ENCODE measurements at regions not wholly inside any gene's neighbourhood (a gene's known extent, or its start where the extent isn't known, plus 50 kb on each side); places are given as distances from the start of the nearest gene placed in this dataset.
A peak's percentile ranks its signal among the peaks of the same experiment; 100 is the strongest.

DNA sequence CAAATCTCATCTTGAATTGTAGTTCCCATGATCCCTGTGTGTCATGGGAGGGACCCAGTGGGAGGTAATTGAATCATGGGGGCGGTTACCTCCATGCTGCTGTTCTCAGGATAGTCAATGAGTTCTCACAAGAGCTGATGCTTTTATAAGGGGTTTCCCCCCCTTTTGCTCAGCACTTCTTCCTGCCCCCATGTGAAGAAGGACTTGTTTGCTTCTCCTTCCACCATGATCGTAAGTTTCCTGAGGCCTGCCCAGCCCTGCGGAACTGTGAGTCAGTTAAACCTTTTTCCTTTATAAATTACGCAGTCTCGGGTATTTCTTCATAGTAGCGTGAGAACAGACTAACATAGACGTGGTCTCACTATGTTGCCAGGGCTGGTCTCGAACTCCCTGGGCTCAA, 56.1 kb upstream of the EIF5 start (continued):
- TF ChIP-seq IRF2 (CRISPR knock-in tag; IDR thresholded peaks at IDR 0.05; ENCODE audit: borderline replicate concordance, low read depth) (no peak), RELA (CRISPR knock-in tag; IDR thresholded peaks at IDR 0.05; ENCODE audit: borderline replicate concordance) (no peak), NR2C2 (CRISPR knock-in tag; IDR thresholded peaks at IDR 0.05) (no peak), ESRRA (CRISPR knock-in tag; IDR thresholded peaks at IDR 0.05; ENCODE audit: borderline replicate concordance) (no peak), ZBTB21 (CRISPR knock-in tag; IDR thresholded peaks at IDR 0.05; ENCODE audit: borderline replicate concordance) (no peak), ZNF671 (CRISPR knock-in tag; IDR thresholded peaks at IDR 0.05) (no peak), OVOL2 (CRISPR knock-in tag; IDR thresholded peaks at IDR 0.05; ENCODE audit: borderline replicate concordance) (no peak), NFATC4 (CRISPR knock-in tag; IDR thresholded peaks at IDR 0.05) (no peak)
- TF ChIP-seq, protein P1, sequence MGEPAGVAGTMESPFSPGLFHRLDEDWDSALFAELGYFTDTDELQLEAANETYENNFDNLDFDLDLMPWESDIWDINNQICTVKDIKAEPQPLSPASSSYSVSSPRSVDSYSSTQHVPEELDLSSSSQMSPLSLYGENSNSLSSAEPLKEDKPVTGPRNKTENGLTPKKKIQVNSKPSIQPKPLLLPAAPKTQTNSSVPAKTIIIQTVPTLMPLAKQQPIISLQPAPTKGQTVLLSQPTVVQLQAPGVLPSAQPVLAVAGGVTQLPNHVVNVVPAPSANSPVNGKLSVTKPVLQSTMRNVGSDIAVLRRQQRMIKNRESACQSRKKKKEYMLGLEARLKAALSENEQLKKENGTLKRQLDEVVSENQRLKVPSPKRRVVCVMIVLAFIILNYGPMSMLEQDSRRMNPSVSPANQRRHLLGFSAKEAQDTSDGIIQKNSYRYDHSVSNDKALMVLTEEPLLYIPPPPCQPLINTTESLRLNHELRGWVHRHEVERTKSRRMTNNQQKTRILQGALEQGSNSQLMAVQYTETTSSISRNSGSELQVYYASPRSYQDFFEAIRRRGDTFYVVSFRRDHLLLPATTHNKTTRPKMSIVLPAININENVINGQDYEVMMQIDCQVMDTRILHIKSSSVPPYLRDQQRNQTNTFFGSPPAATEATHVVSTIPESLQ (CRISPR knock-in tag; IDR thresholded peaks at IDR 0.05) = no peak
- TF ChIP-seq, protein P2, sequence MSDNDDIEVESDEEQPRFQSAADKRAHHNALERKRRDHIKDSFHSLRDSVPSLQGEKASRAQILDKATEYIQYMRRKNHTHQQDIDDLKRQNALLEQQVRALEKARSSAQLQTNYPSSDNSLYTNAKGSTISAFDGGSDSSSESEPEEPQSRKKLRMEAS (CRISPR knock-in tag; IDR thresholded peaks at IDR 0.05) = no peak
- TF ChIP-seq, protein P3, sequence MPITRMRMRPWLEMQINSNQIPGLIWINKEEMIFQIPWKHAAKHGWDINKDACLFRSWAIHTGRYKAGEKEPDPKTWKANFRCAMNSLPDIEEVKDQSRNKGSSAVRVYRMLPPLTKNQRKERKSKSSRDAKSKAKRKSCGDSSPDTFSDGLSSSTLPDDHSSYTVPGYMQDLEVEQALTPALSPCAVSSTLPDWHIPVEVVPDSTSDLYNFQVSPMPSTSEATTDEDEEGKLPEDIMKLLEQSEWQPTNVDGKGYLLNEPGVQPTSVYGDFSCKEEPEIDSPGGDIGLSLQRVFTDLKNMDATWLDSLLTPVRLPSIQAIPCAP (CRISPR knock-in tag; IDR thresholded peaks at IDR 0.05) = no peak
- TF ChIP-seq, protein P4, sequence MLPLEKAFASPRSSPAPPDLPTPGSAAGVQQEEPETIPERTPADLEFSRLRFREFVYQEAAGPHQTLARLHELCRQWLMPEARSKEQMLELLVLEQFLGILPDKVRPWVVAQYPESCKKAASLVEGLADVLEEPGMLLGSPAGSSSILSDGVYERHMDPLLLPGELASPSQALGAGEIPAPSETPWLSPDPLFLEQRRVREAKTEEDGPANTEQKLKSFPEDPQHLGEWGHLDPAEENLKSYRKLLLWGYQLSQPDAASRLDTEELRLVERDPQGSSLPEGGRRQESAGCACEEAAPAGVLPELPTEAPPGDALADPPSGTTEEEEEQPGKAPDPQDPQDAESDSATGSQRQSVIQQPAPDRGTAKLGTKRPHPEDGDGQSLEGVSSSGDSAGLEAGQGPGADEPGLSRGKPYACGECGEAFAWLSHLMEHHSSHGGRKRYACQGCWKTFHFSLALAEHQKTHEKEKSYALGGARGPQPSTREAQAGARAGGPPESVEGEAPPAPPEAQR (CRISPR knock-in tag; IDR thresholded peaks at IDR 0.05) = no peak

DNA sequence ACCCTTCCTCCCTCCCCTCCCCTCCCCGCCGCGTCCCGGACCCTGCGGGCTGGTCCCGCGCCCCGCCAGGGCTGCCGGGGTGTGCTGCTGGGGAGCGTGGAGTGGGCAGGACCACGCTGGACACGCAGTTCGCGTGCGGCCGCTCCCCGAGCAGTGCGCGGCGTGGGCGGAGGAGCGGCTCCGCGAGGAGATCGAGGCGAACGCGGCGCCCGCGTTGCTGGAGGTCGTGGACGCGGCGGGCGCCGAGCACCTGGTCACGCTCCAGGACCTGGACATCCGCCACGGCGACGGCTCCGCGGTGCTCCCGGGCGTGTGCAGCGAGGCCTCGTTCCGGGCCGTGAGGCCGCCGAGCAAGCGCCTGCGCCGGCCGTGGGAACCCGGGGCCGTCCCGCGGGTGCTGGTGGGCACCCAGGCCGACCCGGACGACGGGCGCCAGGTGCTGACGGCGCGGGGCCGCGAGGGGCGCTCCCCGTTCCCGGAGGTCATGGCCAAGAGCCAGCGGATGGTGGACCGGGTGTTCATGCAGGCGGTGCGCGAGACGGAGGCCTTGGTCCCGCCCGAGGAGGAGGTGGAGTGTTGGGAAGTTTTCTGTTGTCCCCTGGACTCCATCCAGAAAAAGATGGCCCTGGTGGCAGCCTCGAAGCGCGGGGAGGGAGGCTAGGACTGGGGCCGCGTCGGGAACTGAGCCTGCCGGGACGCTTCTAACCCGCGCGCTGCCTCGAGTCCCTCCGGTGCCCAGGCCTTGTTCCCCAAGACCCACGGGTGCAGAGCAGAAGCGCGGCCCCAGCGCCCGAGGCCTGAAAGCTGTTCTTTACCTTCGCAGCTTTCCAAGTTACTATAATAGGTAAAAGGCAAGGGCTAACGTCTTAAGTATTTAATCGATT, 54.7 kb upstream of the EIF5 start:
- Mint-ChIP-seq H3K27me3 (ENCODE audit: low read depth) (peaks cover 74% of the 10 kb centered on the region), H3K4me1 (peaks cover 39% of the 10 kb centered on the region)
- CTCF ChIA-PET = interaction anchor here (1.0 to 3.8 kb wide), 5 partner anchors 13 to 175 kb away, joined by 4 to 17 read pairs (median 6); no protein-coding TSS in a partner anchor
- TF ChIP-seq ZNF263 (CRISPR knock-in tag; IDR thresholded peaks at IDR 0.05; ENCODE audit: low read depth) (peak; percentile 50; the same call in 1 of the 2 replicates), ESRRA (CRISPR knock-in tag; IDR thresholded peaks at IDR 0.05; ENCODE audit: borderline replicate concordance) (0 out of 2 replicates have a peak, but pooled peaks have one; percentile 57), FOXP1 (CRISPR knock-in tag; IDR thresholded peaks at IDR 0.05; ENCODE audit: borderline replicate concordance) (peak; percentile 26; the same call in 1 of the 2 replicates), HMGA2 (CRISPR knock-in tag; IDR thresholded peaks at IDR 0.05) (no peak)
- TF ChIP-seq, protein P5, sequence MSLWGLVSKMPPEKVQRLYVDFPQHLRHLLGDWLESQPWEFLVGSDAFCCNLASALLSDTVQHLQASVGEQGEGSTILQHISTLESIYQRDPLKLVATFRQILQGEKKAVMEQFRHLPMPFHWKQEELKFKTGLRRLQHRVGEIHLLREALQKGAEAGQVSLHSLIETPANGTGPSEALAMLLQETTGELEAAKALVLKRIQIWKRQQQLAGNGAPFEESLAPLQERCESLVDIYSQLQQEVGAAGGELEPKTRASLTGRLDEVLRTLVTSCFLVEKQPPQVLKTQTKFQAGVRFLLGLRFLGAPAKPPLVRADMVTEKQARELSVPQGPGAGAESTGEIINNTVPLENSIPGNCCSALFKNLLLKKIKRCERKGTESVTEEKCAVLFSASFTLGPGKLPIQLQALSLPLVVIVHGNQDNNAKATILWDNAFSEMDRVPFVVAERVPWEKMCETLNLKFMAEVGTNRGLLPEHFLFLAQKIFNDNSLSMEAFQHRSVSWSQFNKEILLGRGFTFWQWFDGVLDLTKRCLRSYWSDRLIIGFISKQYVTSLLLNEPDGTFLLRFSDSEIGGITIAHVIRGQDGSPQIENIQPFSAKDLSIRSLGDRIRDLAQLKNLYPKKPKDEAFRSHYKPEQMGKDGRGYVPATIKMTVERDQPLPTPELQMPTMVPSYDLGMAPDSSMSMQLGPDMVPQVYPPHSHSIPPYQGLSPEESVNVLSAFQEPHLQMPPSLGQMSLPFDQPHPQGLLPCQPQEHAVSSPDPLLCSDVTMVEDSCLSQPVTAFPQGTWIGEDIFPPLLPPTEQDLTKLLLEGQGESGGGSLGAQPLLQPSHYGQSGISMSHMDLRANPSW (CRISPR knock-in tag; conservative IDR thresholded peaks at IDR 0.05; ENCODE audit: low read depth) = no peak
- TF ChIP-seq, protein P6, sequence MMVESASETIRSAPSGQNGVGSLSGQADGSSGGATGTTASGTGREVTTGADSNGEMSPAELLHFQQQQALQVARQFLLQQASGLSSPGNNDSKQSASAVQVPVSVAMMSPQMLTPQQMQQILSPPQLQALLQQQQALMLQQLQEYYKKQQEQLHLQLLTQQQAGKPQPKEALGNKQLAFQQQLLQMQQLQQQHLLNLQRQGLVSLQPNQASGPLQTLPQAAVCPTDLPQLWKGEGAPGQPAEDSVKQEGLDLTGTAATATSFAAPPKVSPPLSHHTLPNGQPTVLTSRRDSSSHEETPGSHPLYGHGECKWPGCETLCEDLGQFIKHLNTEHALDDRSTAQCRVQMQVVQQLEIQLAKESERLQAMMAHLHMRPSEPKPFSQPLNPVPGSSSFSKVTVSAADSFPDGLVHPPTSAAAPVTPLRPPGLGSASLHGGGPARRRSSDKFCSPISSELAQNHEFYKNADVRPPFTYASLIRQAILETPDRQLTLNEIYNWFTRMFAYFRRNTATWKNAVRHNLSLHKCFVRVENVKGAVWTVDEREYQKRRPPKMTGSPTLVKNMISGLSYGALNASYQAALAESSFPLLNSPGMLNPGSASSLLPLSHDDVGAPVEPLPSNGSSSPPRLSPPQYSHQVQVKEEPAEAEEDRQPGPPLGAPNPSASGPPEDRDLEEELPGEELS (CRISPR knock-in tag; IDR thresholded peaks at IDR 0.05) = 0 out of 2 replicates have a peak, but pooled peaks have one; percentile 41
- TF ChIP-seq, protein P2 (CRISPR knock-in tag; IDR thresholded peaks at IDR 0.05) = peak; percentile 60; the same call in 1 of the 2 replicates
- TF ChIP-seq, protein P7, sequence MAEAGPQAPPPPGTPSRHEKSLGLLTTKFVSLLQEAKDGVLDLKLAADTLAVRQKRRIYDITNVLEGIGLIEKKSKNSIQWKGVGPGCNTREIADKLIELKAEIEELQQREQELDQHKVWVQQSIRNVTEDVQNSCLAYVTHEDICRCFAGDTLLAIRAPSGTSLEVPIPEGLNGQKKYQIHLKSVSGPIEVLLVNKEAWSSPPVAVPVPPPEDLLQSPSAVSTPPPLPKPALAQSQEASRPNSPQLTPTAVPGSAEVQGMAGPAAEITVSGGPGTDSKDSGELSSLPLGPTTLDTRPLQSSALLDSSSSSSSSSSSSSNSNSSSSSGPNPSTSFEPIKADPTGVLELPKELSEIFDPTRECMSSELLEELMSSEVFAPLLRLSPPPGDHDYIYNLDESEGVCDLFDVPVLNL (CRISPR knock-in tag; IDR thresholded peaks at IDR 0.05; ENCODE audit: borderline replicate concordance, low read depth) = no peak
- TF ChIP-seq, protein P8, sequence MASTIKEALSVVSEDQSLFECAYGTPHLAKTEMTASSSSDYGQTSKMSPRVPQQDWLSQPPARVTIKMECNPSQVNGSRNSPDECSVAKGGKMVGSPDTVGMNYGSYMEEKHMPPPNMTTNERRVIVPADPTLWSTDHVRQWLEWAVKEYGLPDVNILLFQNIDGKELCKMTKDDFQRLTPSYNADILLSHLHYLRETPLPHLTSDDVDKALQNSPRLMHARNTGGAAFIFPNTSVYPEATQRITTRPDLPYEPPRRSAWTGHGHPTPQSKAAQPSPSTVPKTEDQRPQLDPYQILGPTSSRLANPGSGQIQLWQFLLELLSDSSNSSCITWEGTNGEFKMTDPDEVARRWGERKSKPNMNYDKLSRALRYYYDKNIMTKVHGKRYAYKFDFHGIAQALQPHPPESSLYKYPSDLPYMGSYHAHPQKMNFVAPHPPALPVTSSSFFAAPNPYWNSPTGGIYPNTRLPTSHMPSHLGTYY (CRISPR knock-in tag; IDR thresholded peaks at IDR 0.05) = no peak
- TF ChIP-seq, protein P9, sequence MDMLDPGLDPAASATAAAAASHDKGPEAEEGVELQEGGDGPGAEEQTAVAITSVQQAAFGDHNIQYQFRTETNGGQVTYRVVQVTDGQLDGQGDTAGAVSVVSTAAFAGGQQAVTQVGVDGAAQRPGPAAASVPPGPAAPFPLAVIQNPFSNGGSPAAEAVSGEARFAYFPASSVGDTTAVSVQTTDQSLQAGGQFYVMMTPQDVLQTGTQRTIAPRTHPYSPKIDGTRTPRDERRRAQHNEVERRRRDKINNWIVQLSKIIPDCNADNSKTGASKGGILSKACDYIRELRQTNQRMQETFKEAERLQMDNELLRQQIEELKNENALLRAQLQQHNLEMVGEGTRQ (CRISPR knock-in tag; IDR thresholded peaks at IDR 0.05) = 0 out of 2 replicates have a peak, but pooled peaks have one; percentile 10

More for the DNA sequence above, 54.7 kb upstream of the EIF5 start:
- peaks cover 15% of the 10 kb centered on the region for H3K9me3 Mint-ChIP-seq
- H3K4me3 Mint-ChIP-seq = peak overlapping the region; percentile 66
- DNase-seq (ENCODE audit: low spot score) = peak; percentile 52
- POLR2A ChIA-PET = interaction anchor here (1.0 kb wide), 1 partner anchor 142 kb away, joined by 3 read pairs; no protein-coding TSS in a partner anchor
- no peak overlapping the region for H3K27ac Mint-ChIP-seq
- H3K36me3 Mint-ChIP-seq = peaks cover 15% of the 10 kb centered on the region
- ATAC-seq = peak; percentile 58

Measured in WTC11 (cell line).